ENCODE measurements at regions not wholly inside any gene's neighbourhood (a gene's known extent, or its start where the extent isn't known, plus 50 kb on each side); places are given as distances from the start of the nearest gene placed in this dataset.

- Histone ChIP-seq H3K27ac (no peak overlapping the region), H3K9me3 (peaks cover 0 to 14% (median 0%) of the 10 kb centered on the region in 11 donors), H3K27me3 (no peaks in the 10 kb centered on the region), H3K4me1 (peaks cover 0 to 3% (median 0%) of the 10 kb centered on the region in 9 donors), H3K36me3 (no peaks in the 10 kb centered on the region), H3K4me3 (no peak overlapping the region)
- intact Hi-C loops (cut with DNase I) = no loop called here
- TF ChIP-seq, protein P1, sequence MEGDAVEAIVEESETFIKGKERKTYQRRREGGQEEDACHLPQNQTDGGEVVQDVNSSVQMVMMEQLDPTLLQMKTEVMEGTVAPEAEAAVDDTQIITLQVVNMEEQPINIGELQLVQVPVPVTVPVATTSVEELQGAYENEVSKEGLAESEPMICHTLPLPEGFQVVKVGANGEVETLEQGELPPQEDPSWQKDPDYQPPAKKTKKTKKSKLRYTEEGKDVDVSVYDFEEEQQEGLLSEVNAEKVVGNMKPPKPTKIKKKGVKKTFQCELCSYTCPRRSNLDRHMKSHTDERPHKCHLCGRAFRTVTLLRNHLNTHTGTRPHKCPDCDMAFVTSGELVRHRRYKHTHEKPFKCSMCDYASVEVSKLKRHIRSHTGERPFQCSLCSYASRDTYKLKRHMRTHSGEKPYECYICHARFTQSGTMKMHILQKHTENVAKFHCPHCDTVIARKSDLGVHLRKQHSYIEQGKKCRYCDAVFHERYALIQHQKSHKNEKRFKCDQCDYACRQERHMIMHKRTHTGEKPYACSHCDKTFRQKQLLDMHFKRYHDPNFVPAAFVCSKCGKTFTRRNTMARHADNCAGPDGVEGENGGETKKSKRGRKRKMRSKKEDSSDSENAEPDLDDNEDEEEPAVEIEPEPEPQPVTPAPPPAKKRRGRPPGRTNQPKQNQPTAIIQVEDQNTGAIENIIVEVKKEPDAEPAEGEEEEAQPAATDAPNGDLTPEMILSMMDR (IDR thresholded peaks at IDR 0.05) = no peak
- ATAC-seq (peak in 1 of 8 donors; percentile 27), DNase-seq (no peak)
- 40 to 42% methylated on average over 4 of the region's 4 CpGs for WGBS, 2 donors
Measured at GRCh38 chr2:234761910-234762309, 189.9 kb upstream of the SH3BP4 start.

GRCh38 chr2:234754126-234754525 is 197.7 kb upstream of the SH3BP4 start:
- TF ChIP-seq, protein P1 (IDR thresholded peaks at IDR 0.05) = no peak
- no peaks in the 10 kb centered on the region for H3K4me1 ChIP-seq
- WGBS, 2 donors = 78 to 87% methylated on average over 8 of the region's 8 CpGs
- intact Hi-C loops (cut with DNase I) = no loop called here
- H3K27ac ChIP-seq = no peak overlapping the region
- H3K27me3 ChIP-seq = no peaks in the 10 kb centered on the region
- no peaks in the 10 kb centered on the region for H3K9me3 ChIP-seq
- H3K36me3 ChIP-seq = no peaks in the 10 kb centered on the region
- no peak overlapping the region for H3K4me3 ChIP-seq
- no peak for ATAC-seq
- no peak for DNase-seq

DNA sequence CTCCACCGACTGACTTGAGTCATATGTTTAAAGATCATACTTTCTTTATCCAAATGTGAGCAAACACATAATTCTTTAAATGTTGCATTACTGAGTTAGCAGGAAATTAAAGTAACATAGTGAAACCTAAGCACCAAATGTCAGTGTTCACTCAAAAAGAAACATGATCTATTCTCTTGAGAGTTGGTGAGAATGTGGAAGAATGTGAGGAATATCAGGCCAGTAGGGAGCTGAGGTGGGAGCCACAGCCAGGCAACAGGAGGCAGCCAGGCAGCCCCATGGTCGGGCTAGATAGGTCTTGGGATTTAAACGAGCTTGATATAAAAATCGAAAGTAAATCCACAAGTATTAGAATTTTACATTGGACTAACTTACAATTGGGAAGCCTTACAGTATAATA is 198.1 kb upstream of the SH3BP4 start:
- Histone ChIP-seq H3K9me3 (no peaks in the 10 kb centered on the region), H3K4me1 (no peaks in the 10 kb centered on the region), H3K27ac (no peak overlapping the region), H3K36me3 (no peaks in the 10 kb centered on the region), H3K27me3 (no peaks in the 10 kb centered on the region), H3K4me3 (no peak overlapping the region)
- TF ChIP-seq, protein P1 (IDR thresholded peaks at IDR 0.05) = no peak
- intact Hi-C loops (cut with DNase I) = no loop called here
- DNase-seq (no peak), ATAC-seq (no peak)
- WGBS, 2 donors = 66 to 67% methylated on average over 4 of the region's 4 CpGs

- intact Hi-C loops (cut with DNase I) = no loop called here
- Histone ChIP-seq H3K36me3 (no peaks in the 10 kb centered on the region), H3K9me3 (no peaks in the 10 kb centered on the region), H3K27ac (no peak overlapping the region), H3K4me3 (no peak overlapping the region), H3K27me3 (no peaks in the 10 kb centered on the region), H3K4me1 (no peaks in the 10 kb centered on the region)
- ATAC-seq = no peak
- TF ChIP-seq, protein P1 (IDR thresholded peaks at IDR 0.05) = no peak
- no peak for DNase-seq
- WGBS, 2 donors = 91 to 94% methylated on average over 3 of the region's 3 CpGs
Measured at GRCh38 chr2:234752966-234753365, 198.9 kb upstream of the SH3BP4 start.

Data from heart right ventricle (tissue), 16 donors.